BE2C (cell line): ENCODE measurements at regions not wholly inside any gene's neighbourhood (a gene's known extent, or its start where the extent isn't known, plus 50 kb on each side); places are given as distances from the start of the nearest gene placed in this dataset.

Source experiments
- DNase-seq: peaks from one replicate; pipeline ENCODE4 v3.0.0-alpha.2; 2020
- H3K27me3 ChIP-seq: fragments of 250-450 bp; sonication (Bioruptor Pico); 2 replicates; pipeline ENCODE4 v1.5.1; 2020; ENCODE audit warnings: mild to moderate bottlenecking
- H3K36me3 ChIP-seq: fragments of 250-450 bp; sonication (Bioruptor Pico); 2 replicates; pipeline ENCODE4 v1.5.1; 2020; ENCODE audit warnings: mild to moderate bottlenecking
- H3K4me1 ChIP-seq: fragments of 250-450 bp; sonication (Bioruptor Pico); 2 replicates; pipeline ENCODE4 v1.5.1; 2020
- H3K4me3 ChIP-seq: 2 replicates; pipeline ENCODE4 v1.5.1; 2011; ENCODE audit warnings: low read depth, low read length
- H3K9me3 ChIP-seq: fragments of 250-450 bp; sonication (Bioruptor Pico); 2 replicates; pipeline ENCODE4 v1.5.1; 2020
- CTCF ChIP-seq: IDR thresholded peaks from 2 replicates; pipeline ENCODE4 v1.5.1; 2012; ENCODE audit warnings: mild to moderate bottlenecking, low read depth, low read length

DNA sequence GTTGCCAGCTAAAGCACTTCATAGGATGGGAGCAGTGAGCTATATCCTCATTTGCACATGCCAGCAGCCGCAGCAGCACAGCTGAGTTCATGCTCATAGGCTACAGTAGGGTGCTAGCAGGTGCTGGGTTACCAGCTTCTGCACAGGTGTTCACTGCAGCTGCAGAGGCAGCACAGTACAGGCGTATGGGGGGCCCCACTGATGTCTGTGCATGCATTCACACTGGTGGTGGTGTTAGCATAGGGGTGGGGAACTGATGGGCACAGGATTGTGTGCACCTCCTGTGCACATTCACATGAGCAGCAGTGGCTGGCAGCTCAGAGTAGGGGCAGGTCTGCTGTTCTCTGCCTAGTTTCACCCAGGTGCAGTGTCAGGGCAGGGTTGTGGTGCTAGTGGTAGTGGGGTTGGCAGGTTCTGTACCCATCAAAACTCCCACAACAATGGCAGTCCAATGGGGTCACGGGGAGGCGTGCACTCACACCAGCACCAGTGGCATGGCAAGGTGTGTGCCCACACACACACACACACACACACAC, 58.9 kb upstream of the IRAK1BP1 start:
- no peak for DNase-seq
- Histone ChIP-seq H3K4me3 (no peak overlapping the region), H3K9me3 (no peaks in the 10 kb centered on the region), H3K36me3 (no peaks in the 10 kb centered on the region), H3K27me3 (no peaks in the 10 kb centered on the region), H3K4me1 (no peaks in the 10 kb centered on the region)
- TF ChIP-seq CTCF: no peak

DNA sequence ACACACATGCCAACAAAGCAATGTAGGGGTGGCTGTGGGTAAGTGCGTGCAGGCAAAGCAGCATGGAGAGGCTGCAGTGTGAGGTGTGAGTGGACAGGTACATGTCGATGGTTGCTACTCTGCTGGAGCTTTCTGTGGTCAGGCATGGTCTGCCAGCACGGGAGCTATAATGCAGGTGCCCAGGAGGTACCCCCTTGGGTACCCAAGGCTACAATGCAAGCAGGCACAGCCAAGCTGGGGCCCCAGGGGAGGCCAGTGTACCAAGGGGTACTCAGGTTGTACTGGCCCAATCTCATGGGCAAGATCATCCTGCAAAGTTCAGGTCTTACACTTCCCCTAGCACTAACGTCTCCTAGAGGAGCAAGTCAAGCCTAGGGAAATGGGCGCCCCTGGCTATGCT, 58.4 kb upstream of the IRAK1BP1 start:
- Histone ChIP-seq H3K27me3 (no peaks in the 10 kb centered on the region), H3K4me1 (no peaks in the 10 kb centered on the region), H3K36me3 (no peaks in the 10 kb centered on the region), H3K9me3 (no peaks in the 10 kb centered on the region), H3K4me3 (no peak overlapping the region)
- no peak for DNase-seq
- TF ChIP-seq CTCF: no peak

DNA sequence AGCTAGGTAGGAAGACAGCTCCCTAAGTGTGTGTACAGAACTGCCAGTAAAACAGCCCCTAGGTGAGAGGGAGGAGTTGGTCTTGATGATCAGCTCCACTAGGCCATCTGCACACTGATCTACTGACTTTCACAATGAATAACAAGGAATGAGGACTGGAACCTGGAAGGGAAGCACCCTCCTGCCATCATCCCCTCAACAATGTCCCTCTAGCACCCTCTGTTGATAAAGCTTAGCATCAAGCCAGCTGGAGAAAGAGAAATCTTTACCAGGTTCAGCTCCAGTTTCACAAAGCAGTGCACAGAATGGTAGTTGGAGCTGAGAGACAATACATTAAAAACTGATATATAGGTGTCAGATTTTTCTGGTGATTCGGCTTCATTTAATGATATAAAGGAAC, 57.2 kb upstream of the IRAK1BP1 start:
- Histone ChIP-seq H3K36me3 (no peaks in the 10 kb centered on the region), H3K9me3 (no peaks in the 10 kb centered on the region), H3K27me3 (no peaks in the 10 kb centered on the region), H3K4me3 (no peak overlapping the region), H3K4me1 (no peaks in the 10 kb centered on the region)
- TF ChIP-seq CTCF: peak; percentile 68
- DNase-seq: peak; percentile 20

DNA sequence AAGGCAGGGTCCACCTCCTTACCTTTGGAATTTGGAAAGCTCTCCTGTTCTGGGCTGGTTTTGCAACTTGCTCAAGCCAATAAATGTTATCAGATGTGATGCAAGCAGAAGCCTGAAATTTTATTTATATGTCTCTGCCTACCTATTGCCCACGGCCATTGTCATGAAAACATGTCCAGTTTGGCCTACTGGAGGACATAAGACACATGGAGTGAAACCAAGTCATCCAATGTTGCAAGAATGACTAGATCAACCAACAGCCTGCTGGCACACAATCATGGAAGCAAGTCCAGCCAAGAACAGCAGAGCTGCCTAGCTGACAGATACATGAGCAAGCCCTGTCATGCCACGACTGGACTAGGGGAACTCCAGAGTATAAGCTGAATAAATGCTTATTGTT, 56.7 kb upstream of the IRAK1BP1 start:
- DNase-seq: no peak
- Histone ChIP-seq H3K9me3 (no peaks in the 10 kb centered on the region), H3K4me1 (no peaks in the 10 kb centered on the region)

More for the DNA sequence above, 56.7 kb upstream of the IRAK1BP1 start:
- H3K36me3 ChIP-seq: no peaks in the 10 kb centered on the region
- no peaks in the 10 kb centered on the region for H3K27me3 ChIP-seq
- no peak for TF ChIP-seq CTCF
- H3K4me3 ChIP-seq: no peak overlapping the region
